HCT116 (cell line): ENCODE measurements at regions not wholly inside any gene's neighbourhood (a gene's known extent, or its start where the extent isn't known, plus 50 kb on each side); places are given as distances from the start of the nearest gene placed in this dataset.

Experiments used
- ATAC-seq: fragments of 200-7000 bp; cut with Tn5 transposase; 2 replicates; pipeline ENCODE4 v1.9.1; 2020; ENCODE audit warnings: mild to moderate bottlenecking, moderate library complexity
- BruUV-seq: library from RNA; stranded (reverse); fragments of 400-500 nt; replicated peaks from 2 replicates; lab custom pipeline; 2021; lab: Mats Ljungman, UMichigan
- CTCF ChIA-PET: fragments of 300-600 bp; sonication (Branson Sonifier 250); formaldehyde crosslinking; loops from one replicate; lab custom pipeline; 2021; ENCODE audit warnings: antibody characterized with exemption; lab: Charles Lee
- POLR2A ChIA-PET: fragments of 300-600, 350-600 bp; sonication (Branson Sonifier 250); formaldehyde crosslinking; loops from one replicate; lab custom pipeline; 2021; ENCODE audit warnings: antibody characterized with exemption; lab: Charles Lee
- RAD21 ChIA-PET, 2 experiments: fragments of 300-600 bp; sonication (Branson Sonifier 250); formaldehyde crosslinking; loops; one replicate each; lab custom pipeline; 2023; ENCODE audit warnings: low total read pairs in 2 of 2; ENCODE audit not compliant: uncharacterized antibody in 2 of 2, unreplicated experiment in 2 of 2, low non-redundant PET in 1 of 2; lab: Charles Lee
- DNase-seq: peaks from one replicate; pipeline ENCODE4 v3.0.0-alpha.2; 2010; ENCODE audit warnings: low read depth, low spot score
- H2AFZ ChIP-seq: fragments of 200-600 bp; shearing (Covaris generic), sonication (generic); 2 replicates; pipeline ENCODE4 v1.6.1; 2017; ENCODE audit warnings: low read depth, mixed run types, mixed read lengths, antibody characterized with exemption, low read length; ENCODE audit not compliant: poor library complexity, severe bottlenecking
- H3K27ac ChIP-seq: 2 replicates; pipeline ENCODE4 v1.5.1; 2012; ENCODE audit warnings: low read depth, low read length
- H3K27me3 ChIP-seq: fragments of 200-600 bp; sonication (generic); 2 replicates; pipeline ENCODE4 v1.6.1; 2016; ENCODE audit warnings: mixed run types, low read length, mixed read lengths; ENCODE audit not compliant: insufficient read depth
- H3K36me3 ChIP-seq, 2 experiments: fragments of 200-500 bp in 1 of 2; fragments of 200-600 bp in 1 of 2; sonication (Bioruptor generic) in 1 of 2; sonication (generic) in 1 of 2; 2 replicates each; pipeline versions ENCODE4 v1.5.1 to v1.6.1; 2014 to 2016; ENCODE audit warnings: low read length in 2 of 2, inconsistent platforms in 1 of 2, mixed read lengths in 1 of 2, mixed run types in 1 of 2; ENCODE audit not compliant: insufficient read depth in 2 of 2, control insufficient read depth in 1 of 2
- H3K4me1 ChIP-seq, 2 experiments: fragments of 200-600 bp in 1 of 2; sonication (generic) in 1 of 2; 2 replicates each; pipeline versions ENCODE4 v1.5.1 to v1.6.1; 2012 to 2017; ENCODE audit warnings: low read length in 2 of 2, inconsistent platforms in 1 of 2, mild to moderate bottlenecking in 1 of 2, mixed read lengths in 1 of 2, mixed run types in 1 of 2, moderate library complexity in 1 of 2; ENCODE audit not compliant: insufficient read depth in 2 of 2, control insufficient read depth in 1 of 2
- H3K4me2 ChIP-seq: fragments of 200-600 bp; sonication (generic); 2 replicates; pipeline ENCODE4 v1.6.1; 2017; ENCODE audit warnings: mixed run types, low read length, mixed read lengths
- H3K4me3 ChIP-seq, 2 experiments: fragments of 200-600 bp in 1 of 2; sonication (generic) in 1 of 2; replicated peaks in 1 of 2; 2 replicates each; pipeline ENCODE4 v1.5.1; 2011 to 2016; ENCODE audit warnings: low read length in 2 of 2, control low read depth in 1 of 2, low read depth in 1 of 2, mild to moderate bottlenecking in 1 of 2, mixed read lengths in 1 of 2, mixed run types in 1 of 2
- H3K79me2 ChIP-seq: fragments of 200-600 bp; sonication (generic); 2 replicates; pipeline ENCODE4 v1.6.1; 2017; ENCODE audit warnings: mild to moderate bottlenecking, mixed run types, low read length, moderate library complexity, mixed read lengths; ENCODE audit not compliant: insufficient read depth
- H3K9ac ChIP-seq: fragments of 200-600 bp; sonication (generic); 2 replicates; pipeline ENCODE4 v1.6.1; 2016; ENCODE audit warnings: low read length, mixed read lengths
- H3K9me2 ChIP-seq: fragments of 200-600 bp; sonication (generic), shearing (Covaris generic); 2 replicates; pipeline ENCODE4 v1.6.1; 2017; ENCODE audit warnings: mixed run types, mild to moderate bottlenecking, moderate library complexity; ENCODE audit not compliant: insufficient read depth
- H3K9me3 ChIP-seq, 2 experiments: fragments of 200-500 bp in 1 of 2; fragments of 200-600 bp in 1 of 2; sonication (Bioruptor generic) in 1 of 2; sonication (generic) in 1 of 2; 2 replicates each; pipeline ENCODE4 v1.6.1; 2014 to 2017; ENCODE audit warnings: low read length in 2 of 2, mixed read lengths in 2 of 2, inconsistent platforms in 1 of 2, low read depth in 1 of 2, mild to moderate bottlenecking in 1 of 2, mixed run types in 1 of 2, moderate library complexity in 1 of 2; ENCODE audit not compliant: control insufficient read depth in 1 of 2, insufficient read depth in 1 of 2
- H4K20me1 ChIP-seq: fragments of 200-600 bp; sonication (generic), shearing (Covaris generic); 2 replicates; pipeline ENCODE4 v1.6.1; 2017; ENCODE audit warnings: mixed run types, mild to moderate bottlenecking, moderate library complexity; ENCODE audit not compliant: insufficient read depth
- CEBPB ChIP-seq: IDR thresholded peaks from 2 replicates; pipeline ENCODE4 v1.6.1; 2012; ENCODE audit warnings: low read depth
- EGR1 ChIP-seq: IDR thresholded peaks from 2 replicates; pipeline ENCODE4 v1.6.1; 2012; ENCODE audit warnings: low read depth
- ELF1 ChIP-seq: IDR thresholded peaks from 2 replicates; pipeline ENCODE4 v1.6.1; 2012; ENCODE audit warnings: low read depth, borderline replicate concordance
- EZH2 ChIP-seq: fragments of 200-600 bp; sonication (generic); IDR thresholded peaks from 2 replicates; pipeline ENCODE4 v1.6.1; 2017; ENCODE audit warnings: antibody characterized with exemption, mixed run types
- EZH2phosphoT487 ChIP-seq: fragments of 200-600 bp; IDR thresholded peaks from 2 replicates; pipeline ENCODE4 v1.6.1; 2018; ENCODE audit warnings: antibody characterized with exemption, borderline replicate concordance
- FOSL1 ChIP-seq: IDR thresholded peaks from 2 replicates; pipeline ENCODE4 v1.6.1; 2012; ENCODE audit warnings: low read depth
- JUND ChIP-seq: IDR thresholded peaks from 2 replicates; pipeline ENCODE4 v1.6.1; 2012
- POLR2AphosphoS5 ChIP-seq: IDR thresholded peaks from 2 replicates; pipeline ENCODE4 v1.6.1; 2011; ENCODE audit warnings: mild to moderate bottlenecking, low read depth, low read length, moderate library complexity
- SIN3A ChIP-seq: IDR thresholded peaks from 2 replicates; pipeline ENCODE4 v1.6.1; 2012; ENCODE audit warnings: low read depth
- SP1 ChIP-seq: IDR thresholded peaks from 2 replicates; pipeline ENCODE4 v1.6.1; 2012; ENCODE audit warnings: low read depth
- SRF ChIP-seq: IDR thresholded peaks from 2 replicates; pipeline ENCODE4 v1.6.1; 2012; ENCODE audit warnings: low read depth
- TCF7L2 ChIP-seq: IDR thresholded peaks from 2 replicates; pipeline ENCODE4 v1.7.0; 2011; ENCODE audit warnings: borderline replicate concordance, inconsistent platforms; ENCODE audit not compliant: insufficient read depth, insufficient read length; ENCODE audit errors: extremely low read depth
- ZFX ChIP-seq: fragments of 450-650 bp; IDR thresholded peaks from 2 replicates; pipeline ENCODE4 v1.6.1; 2017
- intact Hi-C: fragments of 100-400 bp; cut with micrococcal nuclease; formaldehyde crosslinking; loops from 2 replicates; pipeline ENCODE4 v1.10.0; 2022
- TF ChIP-seq, protein P1 (sequence below): IDR thresholded peaks from 2 replicates; pipeline ENCODE4 v1.6.1; 2012

DNA sequence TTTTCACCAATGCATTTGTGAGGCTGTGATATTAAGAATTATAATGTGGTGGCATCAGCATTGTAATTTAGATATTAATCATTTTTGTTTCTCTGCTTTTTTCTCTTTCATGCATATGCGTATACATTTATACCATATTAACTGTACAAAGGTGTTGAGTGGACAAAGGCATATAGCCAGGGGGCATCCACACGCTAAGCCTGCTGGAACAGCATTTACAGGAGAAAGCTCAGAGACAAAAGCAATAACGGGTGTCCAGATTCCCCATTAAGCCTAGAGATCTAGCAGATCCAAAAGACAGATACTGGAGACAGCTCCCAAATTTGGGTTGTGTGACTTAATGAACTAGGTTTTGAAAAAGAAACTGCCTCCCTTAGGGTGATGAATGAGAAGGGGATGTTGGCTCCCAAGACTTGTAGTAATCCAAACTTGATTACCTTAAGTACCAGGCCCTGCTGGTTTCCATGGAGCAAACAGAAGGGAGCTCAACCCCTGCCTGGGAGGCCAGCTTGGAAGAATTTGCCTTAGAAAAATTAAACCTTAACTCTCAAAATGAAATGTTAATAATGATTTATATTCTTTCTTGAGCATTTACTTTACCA is 181.9 kb downstream of the SLC6A15 start:
- Histone ChIP-seq H3K36me3 (no peaks in the 10 kb centered on the region), H3K4me1 (peaks cover 9% of the 10 kb centered on the region in 2 experiments; a peak in 2 of 4 replicates), H3K4me2 (no peak overlapping the region), H3K9me3 (no peaks in the 10 kb centered on the region), H3K4me3 (no peak overlapping the region), H3K27ac (no peak overlapping the region), H3K27me3 (no peaks in the 10 kb centered on the region), H3K9me2 (no peaks in the 10 kb centered on the region), H3K9ac (no peak overlapping the region), H3K79me2 (no peaks in the 10 kb centered on the region), H2AFZ (no peak overlapping the region), H4K20me1 (no peaks in the 10 kb centered on the region)
- TF ChIP-seq ELF1 (no peak), POLR2AphosphoS5 (no peak), EZH2 (no peak), CEBPB (no peak), SIN3A (no peak), FOSL1 (no peak), ZFX (no peak), EGR1 (no peak), SRF (no peak), JUND (no peak), SP1 (no peak)
- TF ChIP-seq, protein P1, sequence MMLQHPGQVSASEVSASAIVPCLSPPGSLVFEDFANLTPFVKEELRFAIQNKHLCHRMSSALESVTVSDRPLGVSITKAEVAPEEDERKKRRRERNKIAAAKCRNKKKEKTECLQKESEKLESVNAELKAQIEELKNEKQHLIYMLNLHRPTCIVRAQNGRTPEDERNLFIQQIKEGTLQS: no peak
- ChIA-PET CTCF (no interaction called here), POLR2A (no interaction called here), RAD21 (no interaction called here)
- ATAC-seq: no peak
- DNase-seq: no peak
- BruUV-seq: no TSS peak
- intact Hi-C loops: no loop called here

DNA sequence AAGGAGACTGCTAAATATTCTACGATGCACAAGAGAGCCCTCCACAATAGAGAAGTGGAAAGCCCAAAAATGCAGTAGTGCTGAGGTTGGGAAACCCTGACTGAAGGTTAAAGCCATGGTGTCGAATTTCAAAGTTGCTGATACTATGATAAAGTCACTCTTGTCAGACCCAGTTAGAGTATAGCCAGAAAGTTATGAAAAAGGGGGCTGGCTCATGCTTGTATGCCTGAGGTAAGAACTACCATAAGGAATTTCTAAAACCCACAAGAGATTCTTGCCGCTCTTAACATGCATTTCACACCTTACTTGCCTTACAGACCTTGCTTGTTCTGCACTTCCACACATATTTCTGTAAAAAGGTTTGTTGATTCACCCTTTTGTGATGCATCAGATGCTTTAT is 184.6 kb downstream of the SLC6A15 start:
- H4K20me1 ChIP-seq: no peaks in the 10 kb centered on the region
- no peaks in the 10 kb centered on the region for H3K79me2 ChIP-seq
- TF ChIP-seq EZH2phosphoT487: no peak
- peak; percentile 58 for TF ChIP-seq TCF7L2
- peaks cover 9% of the 10 kb centered on the region in 2 experiments; a peak in 2 of 4 replicates for H3K4me1 ChIP-seq
- ATAC-seq: peak; percentile 42; the same call in 1 of the 2 replicates
- no peak for DNase-seq
- H3K36me3 ChIP-seq: no peaks in the 10 kb centered on the region
- intact Hi-C loops: no loop called here
- ChIA-PET CTCF (no interaction called here), POLR2A (no interaction called here), RAD21 (no interaction called here)
- no peak overlapping the region for H3K27ac ChIP-seq
- no peaks in the 10 kb centered on the region for H3K27me3 ChIP-seq
- no peak overlapping the region for H3K9ac ChIP-seq
- H3K9me3 ChIP-seq: no peaks in the 10 kb centered on the region
- no peaks in the 10 kb centered on the region for H3K9me2 ChIP-seq
- no peak overlapping the region for H2AFZ ChIP-seq
- peak overlapping the region; percentile 5; the same call in 1 of the 2 replicates for H3K4me2 ChIP-seq
- H3K4me3 ChIP-seq: no peak overlapping the region
- no TSS peak for BruUV-seq
